GM21367 (cell line): ENCODE measurements at regions not wholly inside any gene's neighbourhood (a gene's known extent, or its start where the extent isn't known, plus 50 kb on each side); places are given as distances from the start of the nearest gene placed in this dataset.
"Not testable (repeated sequence)": the region's sequence is repeated elsewhere in the genome, so short reads cannot be mapped to it uniquely, and the experiment has no call there.

Source experiments
- ATAC-seq: cut with Tn5 transposase; IDR thresholded peaks from one replicate; pipeline ENCODE4 v1.9.1; 2021; ENCODE audit not compliant: unreplicated experiment

DNA sequence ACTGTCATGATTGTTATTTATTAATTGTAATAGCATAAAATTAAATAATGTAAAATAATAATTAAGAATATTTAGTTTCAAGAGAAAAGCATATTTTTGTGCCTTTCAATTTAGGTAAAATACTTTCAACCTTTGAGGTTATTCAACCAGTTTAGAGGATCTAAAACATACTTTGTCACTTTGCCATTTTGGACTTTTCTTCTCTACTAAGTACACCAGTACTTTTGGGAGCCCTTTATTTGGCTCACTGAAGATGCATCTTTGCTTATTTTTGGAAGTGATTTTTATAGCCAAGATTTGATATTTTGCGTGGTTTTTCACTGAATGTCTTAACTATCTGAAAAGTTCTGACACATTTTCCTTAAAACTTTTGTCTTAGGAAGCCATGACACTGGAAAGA, 860.5 kb downstream of the SORCS1 start:
- ATAC-seq: no peak

DNA sequence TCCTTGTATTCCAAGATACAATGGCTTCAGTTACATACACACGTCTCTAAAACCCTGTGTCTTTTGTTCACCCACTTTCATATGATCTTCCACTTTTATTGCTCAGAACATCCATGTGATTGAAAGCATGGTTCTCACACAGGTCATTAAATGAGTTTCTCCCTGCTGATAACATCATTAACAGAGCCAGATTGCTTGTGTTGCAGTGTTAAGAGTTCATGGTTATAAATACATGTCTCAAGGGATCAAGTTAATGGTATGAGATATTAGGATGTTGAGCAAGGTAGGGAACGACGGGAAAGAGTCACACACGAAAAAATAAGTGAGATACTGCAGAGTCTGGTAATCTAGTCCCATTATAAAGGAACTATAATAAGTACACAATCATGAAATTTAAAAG, 861.5 kb downstream of the SORCS1 start:
- no peak for ATAC-seq

GRCh38 chr10:106301146-106301545, 863.4 kb downstream of the SORCS1 start:
- no peak for ATAC-seq

- no peak for ATAC-seq
These were observed 867.6 kb downstream of the SORCS1 start for GRCh38 chr10:106296750-106297392.

- ATAC-seq: no peak
These were observed 879.5 kb downstream of the SORCS1 start for GRCh38 chr10:106284802-106285587.

DNA sequence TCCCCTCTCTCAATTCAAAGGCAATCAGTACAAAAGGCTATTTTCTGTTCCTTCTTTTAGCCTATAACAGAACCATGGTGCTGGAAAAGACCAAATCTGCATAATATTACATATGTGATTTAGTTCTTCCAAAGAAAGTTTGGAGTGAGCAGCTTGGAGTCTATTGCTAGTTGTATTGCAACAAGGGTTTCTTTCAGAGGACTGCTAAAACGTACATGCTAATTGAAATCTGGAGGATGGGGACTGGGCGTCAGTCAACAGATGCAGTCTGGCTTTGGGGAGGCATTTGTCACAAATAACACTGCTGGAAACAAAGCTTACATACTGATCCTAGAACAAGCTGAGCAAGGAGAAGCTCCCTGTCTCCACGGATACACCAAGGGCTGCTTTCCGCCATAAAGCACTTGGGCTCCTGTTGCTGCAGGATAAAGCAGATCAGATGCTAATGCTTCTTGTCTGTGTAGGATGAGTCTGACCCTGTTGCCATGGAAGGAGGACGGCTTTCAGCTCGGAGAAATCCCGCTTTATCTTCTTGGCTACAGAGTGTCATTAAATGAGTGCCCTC, 883.5 kb downstream of the SORCS1 start:
- no peak for ATAC-seq

DNA sequence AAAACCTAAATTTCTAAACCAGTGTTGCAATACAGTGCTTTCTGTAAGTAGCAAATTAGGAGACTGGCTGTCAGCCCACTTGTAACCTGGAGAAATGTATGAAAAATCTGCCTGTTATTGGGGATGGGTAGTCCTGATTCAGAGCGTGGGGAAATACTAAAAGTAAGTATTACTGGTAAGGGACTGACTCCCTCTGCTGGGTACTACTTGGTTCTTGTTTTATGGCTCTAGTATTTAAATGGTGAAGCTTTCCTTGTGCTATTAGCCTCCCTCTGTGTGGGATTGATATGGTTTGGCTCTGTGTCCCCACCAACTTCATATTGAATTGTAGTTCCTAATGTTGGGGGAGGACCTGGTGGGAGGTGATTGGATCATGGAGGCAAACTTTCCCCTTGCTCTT, 886.1 kb downstream of the SORCS1 start:
- no peak for ATAC-seq

DNA sequence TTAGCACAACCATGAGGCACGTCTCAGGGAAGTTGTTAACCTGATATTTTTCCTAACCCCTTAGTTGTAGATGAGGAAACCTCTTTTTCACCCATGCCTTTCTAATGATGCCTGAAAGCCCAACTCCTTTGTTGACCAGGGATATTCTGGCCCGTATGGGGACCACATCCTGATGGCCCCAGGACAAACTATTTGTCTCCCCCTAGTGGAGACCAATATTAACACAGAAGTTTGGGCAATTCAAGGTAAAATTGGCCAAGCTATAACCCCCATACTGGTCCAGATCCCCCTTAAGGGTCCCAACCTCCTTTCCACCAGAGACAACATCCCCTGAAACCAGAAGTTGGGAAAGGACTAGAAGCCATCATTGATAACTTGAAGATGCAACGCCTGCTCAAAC, 893.3 kb downstream of the SORCS1 start:
- no peak for ATAC-seq

GRCh38 chr10:106268000-106268399, 896.5 kb downstream of the SORCS1 start:
- no peak for ATAC-seq

GRCh38 chr10:106267591-106267990, 896.9 kb downstream of the SORCS1 start:
- no peak for ATAC-seq

DNA sequence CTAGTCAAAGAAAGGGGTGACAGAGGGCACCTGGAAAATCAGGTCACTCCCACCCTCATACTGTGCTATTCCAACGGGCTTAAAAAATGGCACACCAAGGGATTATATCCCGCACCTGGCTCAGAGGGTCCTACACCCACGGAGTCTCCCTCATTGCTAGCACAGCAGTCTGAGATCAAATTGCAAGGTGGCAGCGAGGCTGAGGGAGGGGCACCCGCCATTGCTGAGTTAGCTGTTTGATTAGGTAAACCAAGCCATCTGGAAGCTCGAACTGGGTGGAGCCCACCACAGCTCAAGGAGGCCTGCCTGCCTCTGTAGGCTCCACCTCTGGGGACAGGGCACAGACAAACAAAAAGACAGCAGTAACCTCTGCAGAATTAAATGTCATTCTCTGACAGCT, 907.1 kb downstream of the SORCS1 start:
- ATAC-seq: not testable (repeated sequence)

GRCh38 chr10:106255111-106255678, 909.3 kb downstream of the SORCS1 start:
- no peak for ATAC-seq

- no peak for ATAC-seq
These were observed 910.4 kb downstream of the SORCS1 start for GRCh38 chr10:106254071-106254470.

DNA sequence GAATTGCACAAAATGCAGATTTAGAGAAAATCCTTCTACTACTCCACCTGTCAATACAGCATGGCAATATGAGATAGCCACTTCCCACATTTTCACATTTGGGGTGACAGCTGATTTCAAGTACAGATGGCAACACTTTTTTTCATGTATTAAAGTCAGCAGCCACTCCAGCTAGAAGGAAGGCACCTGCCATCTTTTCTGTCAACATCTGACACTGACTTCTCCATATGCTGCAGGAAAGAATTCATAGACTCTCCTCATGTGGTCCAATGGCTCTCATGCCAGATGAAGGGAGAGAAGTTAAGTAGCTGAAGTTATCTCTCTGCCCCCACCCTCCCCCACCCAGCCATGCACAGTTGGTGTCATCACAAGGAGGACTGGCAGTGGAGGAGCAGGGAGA, 912.0 kb downstream of the SORCS1 start:
- no peak for ATAC-seq

GRCh38 chr10:106251573-106251972, 912.9 kb downstream of the SORCS1 start:
- ATAC-seq: no peak

DNA sequence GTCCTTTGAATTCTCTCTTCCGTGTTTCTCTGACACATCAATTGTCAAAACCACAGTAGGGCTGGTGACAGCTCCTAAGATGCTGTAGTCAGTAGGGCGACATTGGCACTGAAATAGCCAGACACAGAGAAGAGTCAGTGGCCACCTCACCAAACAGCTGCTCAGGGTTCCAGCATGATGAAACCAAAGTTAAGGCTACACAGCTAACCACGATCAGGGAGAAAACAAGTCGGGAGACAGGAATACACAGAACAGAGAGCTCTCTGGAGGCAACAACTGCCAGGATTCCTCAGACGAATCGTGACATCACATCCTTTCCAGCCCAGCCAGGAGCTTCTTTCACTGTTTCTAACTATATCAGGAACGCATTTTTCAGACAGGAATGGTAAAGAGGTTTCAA, 922.2 kb downstream of the SORCS1 start:
- ATAC-seq: no peak

GRCh38 chr10:106226828-106227227, 937.7 kb downstream of the SORCS1 start:
- no peak for ATAC-seq

- ATAC-seq: no peak
These were observed 938.4 kb downstream of the SORCS1 start for GRCh38 chr10:106226142-106226541.

GRCh38 chr10:106224676-106225075, 939.8 kb downstream of the SORCS1 start:
- no peak for ATAC-seq

DNA sequence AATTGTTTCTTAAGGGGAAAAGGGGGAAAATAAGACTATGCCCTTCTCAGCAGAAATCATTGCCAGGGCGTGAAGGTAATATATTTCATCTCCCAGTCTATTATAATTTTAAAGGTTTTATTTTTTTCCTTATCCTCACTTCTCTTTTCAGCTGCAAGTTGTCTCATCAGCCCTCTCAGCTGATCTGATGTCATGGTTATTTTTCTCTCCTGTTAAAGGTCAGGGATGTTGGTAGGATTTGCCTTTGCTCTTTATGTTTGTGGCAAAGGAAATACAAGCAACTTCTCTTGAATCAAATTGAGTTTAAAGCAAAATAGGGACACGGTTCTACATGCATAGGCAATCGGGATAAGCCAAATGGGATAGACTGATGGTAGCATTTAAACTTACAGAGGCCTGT, 946.9 kb downstream of the SORCS1 start:
- no peak for ATAC-seq

GRCh38 chr10:106216085-106216484, 948.4 kb downstream of the SORCS1 start:
- no peak for ATAC-seq

DNA sequence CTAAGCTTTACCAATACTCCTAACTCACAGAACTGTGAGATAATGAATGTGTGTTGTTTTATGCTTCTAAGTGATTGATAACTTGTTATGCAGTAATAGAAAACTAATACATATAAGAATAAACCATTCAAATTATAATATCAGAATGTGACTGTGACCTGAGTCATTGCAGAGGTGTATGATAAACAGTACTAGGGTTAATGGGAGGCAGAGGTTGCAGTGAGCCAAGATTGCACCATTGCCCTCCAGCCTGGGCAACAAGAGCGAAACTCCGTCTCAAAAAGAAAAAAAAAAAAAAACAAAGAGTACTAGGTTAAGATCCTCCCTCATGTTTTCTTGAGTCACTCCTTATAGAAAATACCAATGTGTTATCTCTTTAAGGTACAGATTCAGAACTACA, 950.3 kb downstream of the SORCS1 start:
- no peak for ATAC-seq
